ENCODE measurements at regions not wholly inside any gene's neighbourhood (a gene's known extent, or its start where the extent isn't known, plus 50 kb on each side); places are given as distances from the start of the nearest gene placed in this dataset.

DNA sequence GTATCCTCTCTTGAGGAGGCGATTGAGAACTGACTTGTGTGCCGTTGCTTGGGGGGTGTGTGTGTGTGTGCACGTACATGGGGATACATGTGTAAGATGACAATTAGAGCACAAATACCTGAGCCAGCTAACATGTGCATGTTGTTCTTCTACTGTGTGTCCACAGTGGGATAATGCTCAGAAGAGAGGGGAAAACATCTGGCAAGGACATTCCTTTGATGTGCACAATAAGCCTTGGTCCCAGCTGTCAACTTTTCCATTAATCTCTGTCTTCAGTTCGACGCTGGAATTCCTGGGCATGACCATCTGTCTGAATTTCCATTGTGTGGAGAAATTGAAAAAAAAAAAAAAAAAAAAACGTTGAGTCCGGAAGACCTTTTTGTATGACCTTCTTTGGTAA, 592.0 kb upstream of the GALNTL6 start:
- intact Hi-C loops (cut with micrococcal nuclease; ENCODE audit: unreplicated experiment): no loop called here
- Mint-ChIP-seq H3K36me3 (ENCODE audit: insufficient read depth, unreplicated experiment) (no peaks in the 10 kb centered on the region), H3K27me3 (ENCODE audit: unreplicated experiment) (no peaks in the 10 kb centered on the region), H3K27ac (ENCODE audit: unreplicated experiment) (no peak overlapping the region), H3K9me3 (ENCODE audit: low read depth, unreplicated experiment) (no peaks in the 10 kb centered on the region), H3K4me3 (ENCODE audit: low read depth, unreplicated experiment) (no peak overlapping the region), H3K4me1 (ENCODE audit: low read depth, unreplicated experiment) (no peaks in the 10 kb centered on the region)
- TF ChIP-seq CTCF (IDR thresholded peaks at IDR 0.05; ENCODE audit: unreplicated experiment): no peak
- DNase-seq: no peak
- no TSS peak for BruUV-seq (replicated peaks)
- CTCF ChIA-PET: no interaction called here

GRCh38 chr4:171203425-171203824, 609.8 kb upstream of the GALNTL6 start:
- no peaks in the 10 kb centered on the region for H3K9me3 Mint-ChIP-seq (ENCODE audit: low read depth, unreplicated experiment)
- H3K4me1 Mint-ChIP-seq (ENCODE audit: low read depth, unreplicated experiment): peaks cover 8% of the 10 kb centered on the region
- CTCF ChIA-PET: no interaction called here
- no peaks in the 10 kb centered on the region for H3K36me3 Mint-ChIP-seq (ENCODE audit: insufficient read depth, unreplicated experiment)
- no TSS peak for BruUV-seq (replicated peaks)
- no peak for TF ChIP-seq CTCF (IDR thresholded peaks at IDR 0.05; ENCODE audit: unreplicated experiment)
- DNase-seq: no peak
- intact Hi-C loops (cut with micrococcal nuclease; ENCODE audit: unreplicated experiment): no loop called here
- no peak overlapping the region for H3K27ac Mint-ChIP-seq (ENCODE audit: unreplicated experiment)
- H3K27me3 Mint-ChIP-seq (ENCODE audit: unreplicated experiment): no peaks in the 10 kb centered on the region
- no peak overlapping the region for H3K4me3 Mint-ChIP-seq (ENCODE audit: low read depth, unreplicated experiment)

- Mint-ChIP-seq H3K27ac (ENCODE audit: unreplicated experiment) (no peak overlapping the region), H3K9me3 (ENCODE audit: low read depth, unreplicated experiment) (no peaks in the 10 kb centered on the region), H3K36me3 (ENCODE audit: insufficient read depth, unreplicated experiment) (no peaks in the 10 kb centered on the region), H3K27me3 (ENCODE audit: unreplicated experiment) (no peaks in the 10 kb centered on the region), H3K4me1 (ENCODE audit: low read depth, unreplicated experiment) (peaks cover 8% of the 10 kb centered on the region), H3K4me3 (ENCODE audit: low read depth, unreplicated experiment) (no peak overlapping the region)
- intact Hi-C loops (cut with micrococcal nuclease; ENCODE audit: unreplicated experiment): no loop called here
- TF ChIP-seq CTCF (IDR thresholded peaks at IDR 0.05; ENCODE audit: unreplicated experiment): no peak
- CTCF ChIA-PET: no interaction called here
- BruUV-seq (replicated peaks): no TSS peak
- DNase-seq: no peak
Observed at GRCh38 chr4:171202908-171203307, 610.3 kb upstream of the GALNTL6 start.

DNA sequence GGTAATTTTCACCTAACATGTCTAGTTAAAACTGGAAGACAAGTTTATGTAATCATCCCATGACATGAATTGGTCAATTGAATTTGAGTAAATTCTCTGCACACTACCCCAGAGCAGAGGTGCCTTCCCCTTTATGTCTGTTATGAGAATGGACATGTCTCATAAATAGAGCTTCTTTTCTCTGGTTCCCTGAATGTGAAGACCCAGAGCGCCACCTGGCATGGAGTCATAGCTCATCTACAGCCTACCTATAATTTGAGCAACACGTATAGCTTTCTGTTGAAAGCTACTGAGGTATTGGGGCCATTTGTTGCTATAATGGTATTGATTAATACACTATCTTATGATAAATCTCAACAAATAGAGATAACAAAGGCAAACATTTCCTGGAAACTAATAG, 626.5 kb upstream of the GALNTL6 start:
- intact Hi-C loops (cut with micrococcal nuclease; ENCODE audit: unreplicated experiment): loop anchor here (1.0 to 5.0 kb wide), 3 partner anchors 119 to 599 kb away; no protein-coding TSS in a partner anchor
- CTCF ChIA-PET: interaction anchor here (1.0 to 2.4 kb wide), 2 partner anchors 111 to 196 kb away, joined by 3 to 19 read pairs; no protein-coding TSS in a partner anchor
- BruUV-seq (replicated peaks): no TSS peak
- Mint-ChIP-seq H3K4me3 (ENCODE audit: low read depth, unreplicated experiment) (no peak overlapping the region), H3K4me1 (ENCODE audit: low read depth, unreplicated experiment) (no peaks in the 10 kb centered on the region), H3K27ac (ENCODE audit: unreplicated experiment) (no peak overlapping the region), H3K27me3 (ENCODE audit: unreplicated experiment) (no peaks in the 10 kb centered on the region), H3K9me3 (ENCODE audit: low read depth, unreplicated experiment) (no peaks in the 10 kb centered on the region), H3K36me3 (ENCODE audit: insufficient read depth, unreplicated experiment) (no peaks in the 10 kb centered on the region)
- TF ChIP-seq CTCF (IDR thresholded peaks at IDR 0.05; ENCODE audit: unreplicated experiment): no peak
- DNase-seq: peak; percentile 35
